Upper lobe of right lung (tissue), 1 donor: ENCODE measurements at regions not wholly inside any gene's neighbourhood (a gene's known extent, or its start where the extent isn't known, plus 50 kb on each side); places are given as distances from the start of the nearest gene placed in this dataset.

ENCODE experiments used
- ATAC-seq: fragments of 200-7000 bp; cut with Tn5 transposase; one replicate; pipeline ENCODE4 v1.9.1; 2020; ENCODE audit warnings: mild to moderate bottlenecking, moderate library complexity
- DNase-seq: peaks from one replicate; pipeline ENCODE4 v3.0.0-alpha.2; 2020
- H3K27ac ChIP-seq: fragments of 200-600 bp; one replicate; pipeline ENCODE4 v1.8.0; 2022
- H3K27me3 ChIP-seq: fragments of 200-600 bp; one replicate; pipeline ENCODE4 v1.8.0; 2022; ENCODE audit warnings: mild to moderate bottlenecking
- H3K36me3 ChIP-seq: fragments of 200-600 bp; one replicate; pipeline ENCODE4 v1.8.0; 2022
- H3K4me1 ChIP-seq: fragments of 200-600 bp; one replicate; pipeline ENCODE4 v1.8.0; 2022
- H3K4me3 ChIP-seq: fragments of 200-600 bp; one replicate; pipeline ENCODE4 v1.8.0; 2022; ENCODE audit warnings: mild to moderate bottlenecking
- H3K9me3 ChIP-seq: fragments of 200-600 bp; one replicate; pipeline ENCODE4 v1.8.0; 2022
- intact Hi-C: fragments of 100-400 bp; cut with DNase I; formaldehyde crosslinking; loops from one replicate; pipeline ENCODE4 v1.11.0; 2022
- TF ChIP-seq, protein P1 (sequence below): fragments of 200-600 bp; IDR thresholded peaks from one replicate; pipeline ENCODE4 v1.8.0; 2022; ENCODE audit warnings: antibody characterized with exemption
- donor health status: DM: no; HTN: yes; CAD: no; lungs with severe emphysema.

DNA sequence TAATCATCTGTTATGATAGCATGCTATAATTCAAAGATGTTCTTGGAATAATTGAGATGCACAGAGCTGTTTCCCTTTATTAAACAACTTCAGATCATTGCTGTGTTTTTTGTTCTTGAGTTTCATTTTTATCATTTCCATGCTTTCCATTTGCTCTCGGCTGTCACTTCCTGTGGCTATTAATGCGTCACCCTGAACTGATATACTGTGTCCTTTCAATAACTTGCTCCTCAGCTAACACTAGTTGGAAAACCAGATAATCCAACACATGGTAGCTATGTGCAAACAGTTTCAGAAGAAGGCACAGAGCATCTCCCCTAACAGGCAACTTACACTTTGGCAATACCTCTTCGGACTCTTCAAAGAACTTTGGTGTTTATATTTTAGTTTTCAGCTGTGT lies 376.0 kb downstream of the GBA3 start:
- no peaks in the 10 kb centered on the region for H3K9me3 ChIP-seq
- H3K27ac ChIP-seq, result no peak overlapping the region
- H3K4me1 ChIP-seq, result no peaks in the 10 kb centered on the region
- no peak for ATAC-seq
- H3K4me3 ChIP-seq, result no peak overlapping the region
- H3K27me3 ChIP-seq, result no peaks in the 10 kb centered on the region
- TF ChIP-seq, protein P1, sequence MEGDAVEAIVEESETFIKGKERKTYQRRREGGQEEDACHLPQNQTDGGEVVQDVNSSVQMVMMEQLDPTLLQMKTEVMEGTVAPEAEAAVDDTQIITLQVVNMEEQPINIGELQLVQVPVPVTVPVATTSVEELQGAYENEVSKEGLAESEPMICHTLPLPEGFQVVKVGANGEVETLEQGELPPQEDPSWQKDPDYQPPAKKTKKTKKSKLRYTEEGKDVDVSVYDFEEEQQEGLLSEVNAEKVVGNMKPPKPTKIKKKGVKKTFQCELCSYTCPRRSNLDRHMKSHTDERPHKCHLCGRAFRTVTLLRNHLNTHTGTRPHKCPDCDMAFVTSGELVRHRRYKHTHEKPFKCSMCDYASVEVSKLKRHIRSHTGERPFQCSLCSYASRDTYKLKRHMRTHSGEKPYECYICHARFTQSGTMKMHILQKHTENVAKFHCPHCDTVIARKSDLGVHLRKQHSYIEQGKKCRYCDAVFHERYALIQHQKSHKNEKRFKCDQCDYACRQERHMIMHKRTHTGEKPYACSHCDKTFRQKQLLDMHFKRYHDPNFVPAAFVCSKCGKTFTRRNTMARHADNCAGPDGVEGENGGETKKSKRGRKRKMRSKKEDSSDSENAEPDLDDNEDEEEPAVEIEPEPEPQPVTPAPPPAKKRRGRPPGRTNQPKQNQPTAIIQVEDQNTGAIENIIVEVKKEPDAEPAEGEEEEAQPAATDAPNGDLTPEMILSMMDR, result no peak
- no peaks in the 10 kb centered on the region for H3K36me3 ChIP-seq
- DNase-seq, result no peak
- intact Hi-C loops, result no loop called here

- ATAC-seq (no peak), DNase-seq (no peak)
- Histone ChIP-seq H3K27me3 (no peaks in the 10 kb centered on the region), H3K27ac (no peak overlapping the region), H3K4me3 (no peak overlapping the region), H3K9me3 (no peaks in the 10 kb centered on the region), H3K36me3 (no peaks in the 10 kb centered on the region), H3K4me1 (no peaks in the 10 kb centered on the region)
- TF ChIP-seq, protein P1, result no peak
- intact Hi-C loops, result no loop called here
Observed at GRCh38 chr4:23068287-23068686, 375.6 kb downstream of the GBA3 start.

DNA sequence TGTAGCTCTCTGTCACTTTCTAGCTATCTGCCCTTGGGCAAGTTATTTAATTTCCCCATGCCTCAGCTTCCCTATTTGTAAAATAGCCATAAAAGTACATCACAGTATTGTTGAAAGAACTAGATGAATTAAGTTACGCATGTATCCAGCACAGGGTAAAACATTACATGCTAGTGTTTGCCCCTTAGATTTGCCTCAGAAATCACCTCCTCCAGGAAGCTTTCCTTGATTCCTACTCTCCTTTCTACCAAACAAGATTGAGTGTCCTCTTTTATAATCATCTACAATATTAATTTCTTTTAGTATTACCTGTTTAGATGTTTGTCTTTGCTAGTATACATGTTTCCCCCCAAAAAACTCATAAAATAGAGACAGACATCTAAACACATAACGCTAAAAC lies 369.5 kb downstream of the GBA3 start:
- ATAC-seq (no peak), DNase-seq (no peak)
- H3K27me3 ChIP-seq, result no peaks in the 10 kb centered on the region
- TF ChIP-seq, protein P1, result no peak
- H3K9me3 ChIP-seq, result no peaks in the 10 kb centered on the region
- no peaks in the 10 kb centered on the region for H3K4me1 ChIP-seq
- intact Hi-C loops, result no loop called here
- H3K36me3 ChIP-seq, result no peaks in the 10 kb centered on the region
- H3K4me3 ChIP-seq, result no peak overlapping the region
- H3K27ac ChIP-seq, result no peak overlapping the region

GRCh38 chr4:23061431-23061830 lies 368.7 kb downstream of the GBA3 start:
- DNase-seq (no peak), ATAC-seq (no peak)
- intact Hi-C loops, result no loop called here
- Histone ChIP-seq H3K4me1 (no peaks in the 10 kb centered on the region), H3K4me3 (no peak overlapping the region), H3K27me3 (no peaks in the 10 kb centered on the region), H3K36me3 (no peaks in the 10 kb centered on the region), H3K9me3 (no peaks in the 10 kb centered on the region), H3K27ac (no peak overlapping the region)
- TF ChIP-seq, protein P1, result no peak

DNA sequence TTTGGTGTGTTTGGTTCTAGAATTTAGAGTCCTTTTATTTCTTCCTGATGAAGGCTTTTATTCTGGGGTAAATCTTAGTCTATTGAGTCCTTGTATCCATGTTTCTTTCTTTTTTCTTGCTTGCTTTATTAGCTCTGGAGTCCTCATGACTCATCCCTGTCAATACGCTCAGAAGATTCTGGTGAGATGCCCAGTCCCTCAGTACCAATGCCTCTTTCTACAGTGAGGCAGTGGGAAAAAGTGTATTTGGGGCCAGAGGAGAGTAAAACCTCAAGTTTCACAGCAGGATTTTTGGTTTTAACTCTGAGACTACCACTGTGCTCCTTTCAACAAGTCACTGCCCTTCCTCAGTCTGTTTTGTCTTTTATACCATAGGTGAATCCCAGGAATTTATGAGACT lies 368.0 kb downstream of the GBA3 start:
- no peak for ATAC-seq
- Histone ChIP-seq H3K4me3 (no peak overlapping the region), H3K27me3 (no peaks in the 10 kb centered on the region), H3K36me3 (no peaks in the 10 kb centered on the region), H3K27ac (no peak overlapping the region), H3K9me3 (no peaks in the 10 kb centered on the region), H3K4me1 (no peaks in the 10 kb centered on the region)
- TF ChIP-seq, protein P1, result no peak
- intact Hi-C loops, result no loop called here
- no peak for DNase-seq

DNA sequence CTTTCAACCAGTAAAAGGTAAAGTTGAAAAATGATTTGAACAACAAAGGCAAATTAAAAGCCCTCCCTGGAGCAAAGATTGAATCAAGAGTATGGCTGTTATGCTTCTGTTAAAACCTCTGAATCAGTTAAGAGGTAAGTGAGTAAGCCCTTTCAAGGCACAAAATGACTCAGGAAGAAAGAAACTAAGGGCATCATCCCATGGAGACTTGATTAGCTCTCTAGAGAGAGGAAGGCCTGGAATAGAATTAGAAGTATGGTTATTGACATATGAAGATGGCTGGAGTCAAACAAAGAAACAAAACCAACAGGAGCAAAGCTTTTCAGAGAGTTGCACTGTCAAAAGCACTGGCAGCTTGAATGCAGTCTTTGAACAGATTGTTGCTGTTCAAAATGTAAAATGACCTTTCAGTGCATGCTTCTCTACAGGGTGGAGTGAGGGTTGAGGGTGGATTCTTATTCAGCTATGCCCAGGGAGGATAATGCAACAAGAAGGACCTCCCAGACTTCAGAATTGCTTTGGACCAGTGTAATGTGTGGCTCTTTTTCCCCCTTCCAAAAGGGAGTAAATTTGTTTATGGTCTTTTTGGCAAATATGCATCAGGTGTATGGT lies 365.5 kb downstream of the GBA3 start:
- intact Hi-C loops, result no loop called here
- Histone ChIP-seq H3K27ac (no peak overlapping the region), H3K4me3 (no peak overlapping the region), H3K36me3 (no peaks in the 10 kb centered on the region), H3K27me3 (no peaks in the 10 kb centered on the region), H3K9me3 (no peaks in the 10 kb centered on the region), H3K4me1 (no peaks in the 10 kb centered on the region)
- TF ChIP-seq, protein P1, result no peak
- DNase-seq, result no peak
- no peak for ATAC-seq
